H1 (cell line): ENCODE measurements at regions not wholly inside any gene's neighbourhood (a gene's known extent, or its start where the extent isn't known, plus 50 kb on each side); places are given as distances from the start of the nearest gene placed in this dataset.

ENCODE experiments used
- BCL11A ChIP-seq, 2 experiments: IDR thresholded peaks; one replicate each; pipeline ENCODE4 v1.6.1; 2011; ENCODE audit warnings: low read depth in 2 of 2, low read length in 2 of 2, mild to moderate bottlenecking in 2 of 2
- SP2 ChIP-seq: IDR thresholded peaks from 2 replicates; pipeline ENCODE4 v1.6.1; 2012; ENCODE audit warnings: mild to moderate bottlenecking, low read length, inconsistent platforms

DNA sequence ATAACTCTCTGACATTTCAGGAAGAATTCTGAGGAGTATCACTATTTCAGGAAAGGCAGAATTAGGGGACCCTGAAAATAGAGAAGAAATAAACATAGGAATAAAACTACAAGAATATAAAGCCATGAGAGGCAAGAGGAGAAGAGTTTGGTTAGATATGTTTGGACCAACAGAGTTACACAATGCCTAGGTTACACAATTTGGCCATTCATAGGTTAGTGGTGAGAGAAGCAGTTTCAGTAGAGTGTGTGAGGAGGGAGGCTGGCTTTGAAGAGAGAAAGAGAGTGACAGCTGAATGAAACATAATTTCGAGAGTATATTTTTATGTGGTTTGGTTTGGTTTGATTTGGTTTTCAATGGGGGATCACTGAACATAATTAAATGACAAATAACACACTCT is 783.2 kb upstream of the LRRN3 start (continued):
- TF ChIP-seq BCL11A (IDR thresholded peaks at IDR 0.05; ENCODE audit: low read depth in 2 of 2, low read length in 2 of 2) (no peak), SP2 (no peak)
